Prostate gland (tissue), 2 donors: ENCODE measurements at regions not wholly inside any gene's neighbourhood (a gene's known extent, or its start where the extent isn't known, plus 50 kb on each side); places are given as distances from the start of the nearest gene placed in this dataset.

ENCODE experiments used
- CTCF ChIP-seq, 4 experiments: fragments of 200-600 bp in 2 of 4; fragments of 450-650 bp in 2 of 4; sonication (generic) in 2 of 4; IDR thresholded peaks; 1 replicate in 3 of 4; 2 replicates in 1 of 4; pipeline ENCODE4 v1.5.1; 2016 to 2019; ENCODE audit warnings: antibody characterized with exemption in 4 of 4, mild to moderate bottlenecking in 2 of 4, moderate library complexity in 2 of 4
- POLR2A ChIP-seq: fragments of 450-650 bp; IDR thresholded peaks from one replicate; pipeline ENCODE4 v1.6.1; 2016; ENCODE audit warnings: antibody characterized with exemption, mild to moderate bottlenecking

- TF ChIP-seq POLR2A (no peak), CTCF (IDR thresholded peaks at IDR 0.05) (no peak)
Measured at GRCh38 chr3:115518100-115518852, 105.0 kb upstream of the GAP43 start.
